22Rv1 (cell line): ENCODE measurements at regions not wholly inside any gene's neighbourhood (a gene's known extent, or its start where the extent isn't known, plus 50 kb on each side); places are given as distances from the start of the nearest gene placed in this dataset.

Source experiments
- CTCF ChIP-seq: fragments of 450-650 bp; IDR thresholded peaks from 2 replicates; pipeline ENCODE4 v1.5.1; 2017; ENCODE audit warnings: mild to moderate bottlenecking
- ZFX ChIP-seq: fragments of 450-650 bp; IDR thresholded peaks from 2 replicates; pipeline ENCODE4 v1.6.1; 2017; ENCODE audit warnings: antibody characterized with exemption, borderline replicate concordance

GRCh38 chr11:38252620-38253019 is 1654.6 kb upstream of the RAG2 start:
- no peak for TF ChIP-seq CTCF
- no peak for TF ChIP-seq ZFX
